ACC112 (cell line): ENCODE measurements at regions not wholly inside any gene's neighbourhood (a gene's known extent, or its start where the extent isn't known, plus 50 kb on each side); places are given as distances from the start of the nearest gene placed in this dataset.
"Not testable (repeated sequence)": the region's sequence is repeated elsewhere in the genome, so short reads cannot be mapped to it uniquely, and the experiment has no call there.

ENCODE experiments used
- H2AFZ ChIP-seq: fragments of 200-600 bp; sonication (generic); one replicate; pipeline ENCODE4 v1.6.0; 2017; ENCODE audit warnings: antibody characterized with exemption, low read length; ENCODE audit not compliant: unreplicated experiment
- H3K27ac ChIP-seq: fragments of 200-600 bp; sonication (generic); 2 replicates; pipeline ENCODE4 v1.5.1; 2014; ENCODE audit warnings: low read depth, mild to moderate bottlenecking, antibody characterized with exemption, low read length, moderate library complexity
- H3K27me3 ChIP-seq: fragments of 200-600 bp; sonication (generic); 2 replicates; pipeline ENCODE4 v1.6.1; 2014; ENCODE audit warnings: mild to moderate bottlenecking, antibody characterized with exemption, low read length, moderate library complexity, mixed read lengths; ENCODE audit not compliant: insufficient read depth
- H3K36me3 ChIP-seq: fragments of 200-600 bp; sonication (generic); 2 replicates; pipeline ENCODE4 v1.6.1; 2016; ENCODE audit warnings: mild to moderate bottlenecking, antibody characterized with exemption, low read length, moderate library complexity, mixed read lengths; ENCODE audit not compliant: insufficient read depth
- H3K4me1 ChIP-seq: fragments of 200-600 bp; sonication (generic); one replicate; pipeline ENCODE4 v1.6.1; 2016; ENCODE audit warnings: low read length, mixed read lengths; ENCODE audit not compliant: insufficient read depth, unreplicated experiment, control insufficient read depth
- H3K4me3 ChIP-seq: fragments of 200-600 bp; sonication (generic); 2 replicates; pipeline ENCODE4 v1.5.1; 2014; ENCODE audit warnings: mild to moderate bottlenecking, low read depth, low read length
- H3K79me2 ChIP-seq: fragments of 200-600 bp; sonication (generic); one replicate; pipeline ENCODE4 v1.6.0; 2016; ENCODE audit warnings: low read length; ENCODE audit not compliant: control insufficient read depth, unreplicated experiment, insufficient read depth

DNA sequence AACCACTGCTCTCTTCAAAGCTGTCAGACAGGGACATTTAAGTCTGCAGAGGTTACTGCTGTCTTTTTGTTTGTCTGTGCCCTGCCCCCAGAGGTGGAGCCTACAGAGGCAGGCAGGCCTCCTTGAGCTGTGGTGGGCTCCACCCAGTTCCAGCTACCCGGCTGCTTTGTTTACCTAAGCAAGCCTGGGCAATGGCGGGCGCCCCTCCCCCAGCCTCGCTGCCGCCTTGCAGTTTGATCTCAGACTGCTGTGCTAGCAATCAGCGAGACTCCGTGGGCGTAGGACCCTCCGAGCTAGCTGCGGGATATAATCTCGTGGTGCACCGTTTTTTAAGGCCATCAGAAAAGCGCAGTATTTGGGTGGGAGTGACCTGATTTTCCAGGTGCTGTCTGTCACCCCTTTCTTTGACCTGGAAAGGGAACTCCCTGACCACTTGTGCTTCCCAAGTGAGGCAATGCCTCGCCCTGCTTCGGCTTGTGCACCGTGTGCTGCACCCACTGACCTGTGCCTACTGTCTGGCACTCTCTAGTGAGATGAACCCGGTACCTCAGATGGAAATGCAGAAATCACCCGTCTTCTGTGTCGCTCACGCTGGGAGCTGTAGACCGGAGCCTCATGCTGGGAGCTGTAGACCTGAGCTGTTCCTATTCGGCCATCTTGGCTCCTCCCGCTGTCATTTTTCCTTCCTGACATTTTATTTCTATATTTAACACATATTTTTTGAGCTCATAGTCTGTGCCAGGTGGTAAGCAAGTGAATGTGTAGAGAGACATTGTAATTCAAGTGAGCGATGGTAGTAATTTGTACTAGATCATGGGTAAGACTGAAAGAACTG lies 551.5 kb downstream of the RAB38 start:
- H3K79me2 ChIP-seq, H3K4me3 ChIP-seq, H3K27me3 ChIP-seq, H2AFZ ChIP-seq, H3K4me1 ChIP-seq, H3K36me3 ChIP-seq, H3K27ac ChIP-seq: not testable (repeated sequence)

DNA sequence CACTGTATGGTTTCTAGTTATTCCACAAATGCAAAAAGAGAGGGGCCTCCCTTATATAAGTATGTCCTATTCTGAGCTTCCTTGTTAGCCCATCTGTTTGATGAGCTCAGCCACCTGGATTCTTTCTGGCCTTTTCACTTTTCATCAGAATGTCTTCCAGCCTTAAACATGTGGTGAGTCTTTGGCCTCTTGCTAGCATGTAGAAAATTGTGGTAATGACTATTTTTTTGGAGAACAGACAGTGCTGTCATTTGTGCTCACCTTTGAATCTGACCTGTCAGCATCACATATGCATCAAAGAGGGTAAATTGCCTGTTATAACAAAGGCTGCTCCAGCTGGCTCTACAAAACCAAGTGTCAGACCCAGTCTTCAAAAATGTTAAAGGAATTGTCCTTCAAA lies 558.7 kb downstream of the RAB38 start:
- Histone ChIP-seq H3K4me1 (no peaks in the 10 kb centered on the region), H3K36me3 (no peaks in the 10 kb centered on the region), H3K79me2 (no peaks in the 10 kb centered on the region), H3K27ac (no peak overlapping the region), H3K27me3 (no peaks in the 10 kb centered on the region), H3K4me3 (no peak overlapping the region), H2AFZ (no peak overlapping the region)

DNA sequence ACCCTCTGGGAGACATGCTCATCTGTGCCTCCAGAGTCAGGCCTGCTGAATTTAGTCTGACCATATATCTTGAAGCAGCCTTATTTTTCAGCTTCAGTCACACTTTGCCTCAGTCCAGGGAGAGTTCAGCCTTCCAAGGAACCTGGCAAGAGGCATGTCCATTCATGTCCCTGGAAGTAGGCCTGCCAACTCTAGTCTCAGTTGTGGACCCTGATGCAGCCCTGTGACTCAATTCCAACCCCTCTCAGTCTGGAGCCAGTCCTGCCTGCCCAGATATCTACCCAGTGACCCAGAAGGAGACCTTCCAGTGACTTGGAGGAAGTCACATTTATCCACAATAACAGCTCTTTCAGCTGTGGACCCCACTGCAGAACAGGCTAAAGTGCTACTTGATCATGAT lies 566.6 kb downstream of the TMEM135 start:
- Histone ChIP-seq H3K27me3 (no peaks in the 10 kb centered on the region), H3K79me2 (no peaks in the 10 kb centered on the region), H3K4me1 (no peaks in the 10 kb centered on the region), H3K36me3 (no peaks in the 10 kb centered on the region), H3K27ac (no peak overlapping the region), H3K4me3 (no peak overlapping the region), H2AFZ (no peak overlapping the region)

DNA sequence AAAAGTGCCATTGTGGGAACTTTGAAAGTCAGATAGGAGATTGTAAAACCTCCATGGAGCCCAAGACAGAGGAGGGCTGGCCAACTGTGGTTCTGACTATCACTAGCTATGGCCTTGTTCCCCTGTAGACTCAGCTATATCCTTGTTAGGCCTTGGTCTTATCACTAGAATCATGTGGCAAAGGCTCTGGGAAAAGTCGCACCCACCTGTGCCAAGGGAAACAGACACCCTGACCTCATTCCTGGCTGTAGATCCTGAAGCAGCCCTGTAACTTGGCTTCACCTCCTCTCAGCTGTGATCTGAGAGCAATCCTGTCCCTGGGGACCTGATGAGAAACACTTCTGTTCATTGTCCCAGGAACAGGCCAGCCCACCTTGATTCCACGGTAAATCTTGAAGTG lies 566.2 kb downstream of the TMEM135 start:
- Histone ChIP-seq H3K4me1 (no peaks in the 10 kb centered on the region), H2AFZ (no peak overlapping the region), H3K79me2 (no peaks in the 10 kb centered on the region), H3K27ac (no peak overlapping the region), H3K36me3 (no peaks in the 10 kb centered on the region), H3K27me3 (no peaks in the 10 kb centered on the region), H3K4me3 (no peak overlapping the region)

DNA sequence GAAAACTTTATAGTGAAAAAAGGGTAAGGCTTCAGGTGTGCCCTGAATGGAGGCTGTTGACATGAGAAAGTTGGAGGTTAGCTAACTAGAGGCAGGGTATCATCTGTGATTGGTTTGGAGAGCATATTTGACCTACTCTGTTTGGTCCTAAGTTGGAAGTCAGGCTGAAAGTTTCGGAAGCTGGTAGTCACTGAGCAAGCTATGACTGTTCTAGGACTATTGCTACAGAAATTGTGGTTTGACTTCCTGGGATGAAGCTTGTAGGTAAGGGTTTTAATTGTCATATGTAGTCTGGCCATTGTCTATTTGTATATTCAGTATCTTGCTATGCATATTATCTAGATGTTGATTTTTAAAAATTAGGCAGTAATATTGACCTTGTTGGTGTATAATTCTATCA lies 565.0 kb downstream of the TMEM135 start:
- no peaks in the 10 kb centered on the region for H3K27me3 ChIP-seq
- no peaks in the 10 kb centered on the region for H3K79me2 ChIP-seq
- no peak overlapping the region for H3K4me3 ChIP-seq
- no peak overlapping the region for H2AFZ ChIP-seq
- H3K27ac ChIP-seq = no peak overlapping the region
- H3K36me3 ChIP-seq = no peaks in the 10 kb centered on the region
- no peaks in the 10 kb centered on the region for H3K4me1 ChIP-seq

DNA sequence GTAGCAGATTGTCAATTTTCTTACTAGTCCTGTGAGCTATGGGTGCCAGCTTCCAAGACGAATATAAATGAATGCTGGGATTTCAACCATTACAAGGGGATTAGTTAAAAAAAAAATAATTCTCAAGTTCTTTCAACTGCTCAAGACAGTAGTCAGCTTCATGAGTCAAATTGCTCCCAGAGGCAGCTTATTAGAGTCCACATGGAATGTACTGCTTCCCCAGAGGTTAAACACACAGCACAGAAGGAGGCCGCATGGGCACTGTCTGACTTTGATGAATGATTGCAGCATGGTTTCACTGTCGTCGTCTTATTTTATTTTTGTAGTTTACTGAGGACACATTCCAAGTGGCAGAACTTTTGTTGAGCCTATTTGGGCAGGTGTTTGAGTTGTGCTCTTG lies 563.2 kb downstream of the TMEM135 start:
- no peaks in the 10 kb centered on the region for H3K4me1 ChIP-seq
- no peaks in the 10 kb centered on the region for H3K79me2 ChIP-seq
- no peaks in the 10 kb centered on the region for H3K36me3 ChIP-seq
- no peak overlapping the region for H3K27ac ChIP-seq
- H3K4me3 ChIP-seq = no peak overlapping the region
- no peaks in the 10 kb centered on the region for H3K27me3 ChIP-seq
- H2AFZ ChIP-seq = no peak overlapping the region

DNA sequence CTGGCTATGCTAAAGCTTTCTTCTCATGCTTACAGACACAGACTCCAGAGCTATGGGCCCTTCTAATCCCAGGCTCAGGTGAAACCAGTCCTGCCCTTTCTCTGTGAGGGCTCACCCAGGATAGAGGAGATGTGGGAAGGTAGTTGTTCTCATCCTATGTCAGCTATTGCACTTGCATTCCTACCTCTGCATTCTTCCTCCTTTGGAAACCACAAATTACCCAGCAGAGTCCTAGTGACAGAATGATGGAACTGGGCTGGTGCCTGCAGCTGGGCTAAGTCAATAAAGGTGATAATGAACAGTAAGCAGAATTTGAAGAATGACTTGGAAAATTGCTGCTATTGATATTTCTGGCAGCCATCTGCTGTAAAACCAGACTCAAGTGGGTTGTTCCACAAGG lies 560.0 kb downstream of the TMEM135 start:
- no peaks in the 10 kb centered on the region for H3K36me3 ChIP-seq
- H3K4me3 ChIP-seq = no peak overlapping the region
- no peaks in the 10 kb centered on the region for H3K27me3 ChIP-seq
- no peak overlapping the region for H3K27ac ChIP-seq
- H2AFZ ChIP-seq = no peak overlapping the region
- H3K79me2 ChIP-seq = no peaks in the 10 kb centered on the region
- no peaks in the 10 kb centered on the region for H3K4me1 ChIP-seq

DNA sequence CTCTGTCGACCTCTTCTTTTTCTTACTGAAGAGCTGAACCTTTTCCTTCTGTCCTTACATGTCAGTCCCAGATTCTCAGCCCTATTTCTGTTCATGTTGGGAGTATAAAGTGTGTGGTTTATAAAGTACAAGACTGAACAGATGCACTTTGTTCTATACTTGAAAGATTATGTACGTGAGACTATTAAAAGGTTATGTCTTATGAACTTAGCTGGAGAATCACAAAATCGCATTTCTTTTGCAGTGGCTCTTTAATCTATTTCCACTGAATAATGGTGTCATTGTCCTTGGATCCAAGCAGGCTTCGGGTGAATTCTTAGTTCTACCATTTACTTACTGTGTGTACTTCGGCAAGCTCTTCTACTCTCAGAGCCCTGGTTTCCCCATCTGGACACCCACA lies 558.4 kb downstream of the TMEM135 start:
- Histone ChIP-seq H3K36me3 (no peaks in the 10 kb centered on the region), H2AFZ (no peak overlapping the region), H3K27ac (no peak overlapping the region), H3K4me3 (no peak overlapping the region), H3K79me2 (no peaks in the 10 kb centered on the region), H3K4me1 (no peaks in the 10 kb centered on the region), H3K27me3 (no peaks in the 10 kb centered on the region)

DNA sequence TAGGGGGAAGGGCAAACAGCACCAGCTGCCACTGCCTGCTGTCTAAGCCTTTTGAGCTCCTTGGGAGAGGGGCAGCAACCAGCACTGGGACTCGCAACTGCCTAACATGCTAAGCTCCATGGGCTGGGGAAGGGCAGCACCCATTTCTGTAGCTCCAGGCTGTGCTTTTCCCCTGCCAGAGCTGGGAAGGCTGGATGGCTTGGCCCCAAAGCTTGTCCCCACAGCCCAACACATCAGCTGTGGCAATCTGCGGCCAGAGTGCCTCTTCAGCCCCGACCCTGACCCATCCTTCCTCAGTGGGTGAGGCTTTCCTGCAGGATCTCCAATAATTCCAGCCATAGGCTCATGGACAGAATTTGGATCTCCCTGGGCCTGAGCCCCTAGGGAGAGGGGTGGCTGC lies 551.3 kb downstream of the TMEM135 start:
- no peak overlapping the region for H3K27ac ChIP-seq
- no peaks in the 10 kb centered on the region for H3K27me3 ChIP-seq
- H3K4me1 ChIP-seq = no peaks in the 10 kb centered on the region
- no peak overlapping the region for H3K4me3 ChIP-seq
- H3K79me2 ChIP-seq = no peaks in the 10 kb centered on the region
- H2AFZ ChIP-seq = no peak overlapping the region
- no peaks in the 10 kb centered on the region for H3K36me3 ChIP-seq

DNA sequence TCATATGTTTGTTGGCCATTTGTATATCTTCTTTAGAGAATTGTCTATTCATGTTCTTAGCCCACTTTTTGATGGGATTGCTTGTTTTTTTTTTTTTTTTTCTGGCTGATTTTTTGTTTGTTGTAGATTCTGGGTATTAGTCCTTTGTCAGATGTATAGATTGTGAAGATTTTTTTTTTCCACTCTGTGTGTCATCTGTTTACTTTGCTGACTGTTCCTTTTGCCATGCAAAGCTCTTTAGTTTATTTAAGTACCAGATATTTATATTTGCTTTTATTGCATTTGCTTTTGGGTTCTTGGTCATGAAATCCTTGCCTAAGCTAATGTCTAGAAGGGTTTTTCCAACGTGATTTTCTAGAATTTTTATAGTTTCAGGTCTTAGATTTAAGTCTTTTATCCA lies 547.9 kb downstream of the TMEM135 start:
- not testable (repeated sequence) for H3K27ac ChIP-seq

DNA sequence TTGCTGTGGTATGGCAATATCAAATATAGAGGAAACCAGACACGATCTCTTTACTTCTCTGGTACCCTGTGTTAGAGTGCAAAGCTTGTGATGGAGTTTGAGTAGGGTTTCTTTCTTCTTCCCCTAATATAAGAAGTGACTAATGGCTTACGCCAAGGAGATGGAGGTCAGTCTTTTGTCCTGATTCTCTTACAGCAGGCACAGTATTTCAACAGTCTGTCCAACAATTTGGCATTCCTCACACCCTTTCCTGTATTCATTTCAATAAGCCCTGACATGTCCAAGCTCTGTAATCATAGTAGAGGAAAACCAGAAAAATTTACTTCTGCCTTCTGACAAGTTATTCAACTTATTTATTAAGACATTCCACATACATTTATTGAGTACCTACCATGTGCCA lies 546.2 kb downstream of the TMEM135 start:
- Histone ChIP-seq H3K4me1 (no peaks in the 10 kb centered on the region), H2AFZ (no peak overlapping the region), H3K79me2 (no peaks in the 10 kb centered on the region), H3K4me3 (no peak overlapping the region), H3K27ac (no peak overlapping the region), H3K36me3 (no peaks in the 10 kb centered on the region), H3K27me3 (no peaks in the 10 kb centered on the region)

More for the DNA sequence above, 547.9 kb downstream of the TMEM135 start:
- H2AFZ ChIP-seq, H3K4me3 ChIP-seq, H3K79me2 ChIP-seq, H3K36me3 ChIP-seq, H3K27me3 ChIP-seq, H3K4me1 ChIP-seq: not testable (repeated sequence)
